ENCODE measurements at regions not wholly inside any gene's neighbourhood (a gene's known extent, or its start where the extent isn't known, plus 50 kb on each side); places are given as distances from the start of the nearest gene placed in this dataset.

- H3K4me3 ChIP-seq (ENCODE audit: low read length), result no peak overlapping the region
- Mint-ChIP-seq H3K9me3 (no peaks in the 10 kb centered on the region), H3K27ac (no peak overlapping the region), H3K4me1 (ENCODE audit: low read depth) (no peaks in the 10 kb centered on the region), H3K36me3 (ENCODE audit: low read depth) (no peaks in the 10 kb centered on the region), H3K27me3 (no peaks in the 10 kb centered on the region), H3K4me3 (no peak overlapping the region)
- no peaks in the 10 kb centered on the region for H3K4me1 ChIP-seq (ENCODE audit: insufficient read depth, low read length)
- intact Hi-C loops (cut with DNase I, micrococcal nuclease), result no loop called here
- no peak overlapping the region for H3K27ac ChIP-seq (ENCODE audit: low read depth in 1 of 2, low read length in 2 of 2)
- POLR2A ChIA-PET, result no interaction called here
- no peak for TF ChIP-seq CTCF (IDR thresholded peaks at IDR 0.05)
- ATAC-seq (ENCODE audit: poor library complexity) (no peak), DNase-seq (no peak)
- CTCF ChIA-PET, result no interaction called here
- no peaks in the 10 kb centered on the region for H3K9me3 ChIP-seq (ENCODE audit: control insufficient read depth in 1 of 2, insufficient read depth in 1 of 2, low read length in 2 of 2)
- H3K27me3 ChIP-seq (ENCODE audit: control insufficient read depth in 1 of 2, insufficient read depth in 2 of 2, low read length in 2 of 2), result no peaks in the 10 kb centered on the region
- no peaks in the 10 kb centered on the region for H3K36me3 ChIP-seq (ENCODE audit: insufficient read depth, low read length)
Measured at GRCh38 chr4:129916991-129917390, 821.0 kb downstream of the C4orf33 start.

- TF ChIP-seq CTCF (IDR thresholded peaks at IDR 0.05), result no peak
- POLR2A ChIA-PET, result no interaction called here
- no peak for DNase-seq
Measured at GRCh38 chr4:129917651-129918050, 821.7 kb downstream of the C4orf33 start.

GRCh38 chr4:129926936-129927335 lies 831.0 kb downstream of the C4orf33 start:
- H3K27me3 ChIP-seq (ENCODE audit: control insufficient read depth in 1 of 2, insufficient read depth in 2 of 2, low read length in 2 of 2), result no peaks in the 10 kb centered on the region
- TF ChIP-seq CTCF (IDR thresholded peaks at IDR 0.05), result no peak
- H3K27ac ChIP-seq (ENCODE audit: low read depth in 1 of 2, low read length in 2 of 2), result no peak overlapping the region
- ATAC-seq (ENCODE audit: poor library complexity) (no peak), DNase-seq (no peak)
- ChIA-PET CTCF (no interaction called here), POLR2A (no interaction called here)
- intact Hi-C loops (cut with DNase I, micrococcal nuclease), result no loop called here
- no peaks in the 10 kb centered on the region for H3K4me1 Mint-ChIP-seq (ENCODE audit: low read depth)
- no peak overlapping the region for H3K4me3 Mint-ChIP-seq
- no peaks in the 10 kb centered on the region for H3K4me1 ChIP-seq (ENCODE audit: insufficient read depth, low read length)
- H3K36me3 Mint-ChIP-seq (ENCODE audit: low read depth), result no peaks in the 10 kb centered on the region
- H3K27me3 Mint-ChIP-seq, result no peaks in the 10 kb centered on the region
- no peak overlapping the region for H3K4me3 ChIP-seq (ENCODE audit: low read length)
- no peaks in the 10 kb centered on the region for H3K36me3 ChIP-seq (ENCODE audit: insufficient read depth, low read length)
- no peak overlapping the region for H3K27ac Mint-ChIP-seq
- H3K9me3 Mint-ChIP-seq, result no peaks in the 10 kb centered on the region
- peaks cover 0 to 3% of the 10 kb centered on the region in 2 experiments for H3K9me3 ChIP-seq (ENCODE audit: control insufficient read depth in 1 of 2, insufficient read depth in 1 of 2, low read length in 2 of 2)

More at GRCh38 chr4:129917651-129918050, 821.7 kb downstream of the C4orf33 start:
- no peak overlapping the region for H3K4me3 ChIP-seq (ENCODE audit: low read length)
- no peaks in the 10 kb centered on the region for H3K27me3 ChIP-seq (ENCODE audit: control insufficient read depth in 1 of 2, insufficient read depth in 2 of 2, low read length in 2 of 2)
- no peak overlapping the region for H3K4me3 Mint-ChIP-seq
- H3K9me3 Mint-ChIP-seq, result no peaks in the 10 kb centered on the region
- H3K4me1 Mint-ChIP-seq (ENCODE audit: low read depth), result no peaks in the 10 kb centered on the region
- H3K9me3 ChIP-seq (ENCODE audit: control insufficient read depth in 1 of 2, insufficient read depth in 1 of 2, low read length in 2 of 2), result no peaks in the 10 kb centered on the region
- H3K27ac Mint-ChIP-seq, result no peak overlapping the region
- no peaks in the 10 kb centered on the region for H3K36me3 Mint-ChIP-seq (ENCODE audit: low read depth)
- no peaks in the 10 kb centered on the region for H3K27me3 Mint-ChIP-seq
- intact Hi-C loops (cut with DNase I, micrococcal nuclease), result no loop called here
- H3K27ac ChIP-seq (ENCODE audit: low read depth in 1 of 2, low read length in 2 of 2), result no peak overlapping the region
- H3K4me1 ChIP-seq (ENCODE audit: insufficient read depth, low read length), result no peaks in the 10 kb centered on the region
- CTCF ChIA-PET, result no interaction called here
- H3K36me3 ChIP-seq (ENCODE audit: insufficient read depth, low read length), result no peaks in the 10 kb centered on the region
- ATAC-seq (ENCODE audit: poor library complexity), result no peak

Measured in CD4-positive, alpha-beta T cell (primary cell).